HFFc6 (cell line): ENCODE measurements at regions not wholly inside any gene's neighbourhood (a gene's known extent, or its start where the extent isn't known, plus 50 kb on each side); places are given as distances from the start of the nearest gene placed in this dataset.

Source experiments
- DNase-seq: peaks from one replicate; pipeline ENCODE4 v3.0.0-alpha.2; 2018
- H3K27ac Mint-ChIP-seq: 2 replicates; pipeline ENCODE4 v1.8.0; 2020; ENCODE audit warnings: mild to moderate bottlenecking, mixed read lengths
- H3K27me3 Mint-ChIP-seq: 2 replicates; pipeline ENCODE4 v1.8.0; 2021; ENCODE audit warnings: mild to moderate bottlenecking, moderate library complexity, mixed read lengths; ENCODE audit not compliant: insufficient read depth
- H3K36me3 Mint-ChIP-seq: 2 replicates; pipeline ENCODE4 v1.8.0; 2021; ENCODE audit warnings: low read depth, mixed read lengths
- H3K4me1 Mint-ChIP-seq: 2 replicates; pipeline ENCODE4 v1.8.0; 2020; ENCODE audit warnings: low read depth, mixed read lengths
- H3K4me3 Mint-ChIP-seq: 2 replicates; pipeline ENCODE4 v1.8.0; 2020; ENCODE audit warnings: mild to moderate bottlenecking, moderate library complexity, mixed read lengths
- H3K9me3 Mint-ChIP-seq: 2 replicates; pipeline ENCODE4 v1.8.0; 2020; ENCODE audit warnings: mild to moderate bottlenecking, mixed read lengths
- TF ChIP-seq, protein P1 (sequence below): fragments of 200-600 bp; sonication (generic); IDR thresholded peaks from 2 replicates; pipeline ENCODE4 v1.5.0; 2021; ENCODE audit warnings: antibody characterized with exemption, mild to moderate bottlenecking

DNA sequence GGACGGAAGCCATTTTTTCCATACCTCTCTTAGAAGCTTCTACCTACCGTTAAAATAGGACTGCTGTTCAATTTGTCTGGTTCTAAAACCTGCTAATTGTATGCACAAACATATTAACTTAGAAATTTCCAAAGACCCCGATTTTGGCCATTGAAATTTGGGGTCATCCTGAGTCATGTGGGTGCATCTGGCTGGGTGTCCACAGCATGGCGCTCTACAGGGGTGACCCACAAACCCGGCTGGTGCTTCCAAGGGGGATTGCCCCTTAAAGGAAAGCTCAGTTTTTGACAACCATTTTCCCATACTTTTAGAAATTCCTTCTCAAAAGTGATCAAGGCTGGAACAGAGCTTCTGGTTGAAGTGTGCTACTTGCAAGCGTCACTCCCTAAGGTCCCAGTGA, 83.9 kb upstream of the EIF5 start:
- TF ChIP-seq, protein P1, sequence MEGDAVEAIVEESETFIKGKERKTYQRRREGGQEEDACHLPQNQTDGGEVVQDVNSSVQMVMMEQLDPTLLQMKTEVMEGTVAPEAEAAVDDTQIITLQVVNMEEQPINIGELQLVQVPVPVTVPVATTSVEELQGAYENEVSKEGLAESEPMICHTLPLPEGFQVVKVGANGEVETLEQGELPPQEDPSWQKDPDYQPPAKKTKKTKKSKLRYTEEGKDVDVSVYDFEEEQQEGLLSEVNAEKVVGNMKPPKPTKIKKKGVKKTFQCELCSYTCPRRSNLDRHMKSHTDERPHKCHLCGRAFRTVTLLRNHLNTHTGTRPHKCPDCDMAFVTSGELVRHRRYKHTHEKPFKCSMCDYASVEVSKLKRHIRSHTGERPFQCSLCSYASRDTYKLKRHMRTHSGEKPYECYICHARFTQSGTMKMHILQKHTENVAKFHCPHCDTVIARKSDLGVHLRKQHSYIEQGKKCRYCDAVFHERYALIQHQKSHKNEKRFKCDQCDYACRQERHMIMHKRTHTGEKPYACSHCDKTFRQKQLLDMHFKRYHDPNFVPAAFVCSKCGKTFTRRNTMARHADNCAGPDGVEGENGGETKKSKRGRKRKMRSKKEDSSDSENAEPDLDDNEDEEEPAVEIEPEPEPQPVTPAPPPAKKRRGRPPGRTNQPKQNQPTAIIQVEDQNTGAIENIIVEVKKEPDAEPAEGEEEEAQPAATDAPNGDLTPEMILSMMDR: 0 out of 2 replicates have a peak, but pooled peaks have one; percentile 8
- Mint-ChIP-seq H3K36me3 (peaks cover 5% of the 10 kb centered on the region), H3K27ac (no peak overlapping the region), H3K4me3 (no peak overlapping the region), H3K4me1 (peaks cover 12% of the 10 kb centered on the region), H3K27me3 (peaks cover 26% of the 10 kb centered on the region), H3K9me3 (peaks cover 7% of the 10 kb centered on the region)
- DNase-seq: no peak

DNA sequence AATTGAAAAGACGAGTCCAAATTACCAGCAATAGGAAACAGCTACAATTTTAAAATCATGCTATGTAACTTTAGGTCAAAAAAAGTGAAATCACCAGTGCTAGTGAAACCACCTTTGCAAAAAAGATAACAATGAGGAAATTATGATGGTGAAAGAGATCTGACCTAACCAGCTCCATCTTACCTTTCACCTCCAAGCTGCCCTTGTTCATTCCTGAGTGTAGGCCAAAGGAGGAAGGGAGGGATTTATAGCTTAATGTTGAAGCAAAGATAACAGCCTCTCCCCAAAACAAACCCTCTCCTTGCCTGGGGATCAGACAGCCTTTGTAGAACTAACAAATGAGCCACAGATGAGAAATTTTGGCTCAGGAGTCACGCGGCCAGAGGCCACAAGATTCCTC, 83.2 kb upstream of the EIF5 start:
- TF ChIP-seq, protein P1: no peak
- H3K36me3 Mint-ChIP-seq: peaks cover 5% of the 10 kb centered on the region
- no peak overlapping the region for H3K27ac Mint-ChIP-seq
- peaks cover 26% of the 10 kb centered on the region for H3K27me3 Mint-ChIP-seq
- peaks cover 7% of the 10 kb centered on the region for H3K9me3 Mint-ChIP-seq
- peaks cover 6% of the 10 kb centered on the region for H3K4me1 Mint-ChIP-seq
- no peak overlapping the region for H3K4me3 Mint-ChIP-seq
- DNase-seq: no peak

- TF ChIP-seq, protein P1: no peak
- Mint-ChIP-seq H3K27me3 (peaks cover 17% of the 10 kb centered on the region), H3K36me3 (peaks cover 5% of the 10 kb centered on the region), H3K4me1 (peaks cover 11% of the 10 kb centered on the region), H3K9me3 (peaks cover 7% of the 10 kb centered on the region), H3K4me3 (no peak overlapping the region), H3K27ac (no peak overlapping the region)
- DNase-seq: no peak
Measured at GRCh38 chr14:103255555-103255954, 78.5 kb upstream of the EIF5 start.

- TF ChIP-seq, protein P1: no peak
- Mint-ChIP-seq H3K27me3 (peaks cover 11% of the 10 kb centered on the region), H3K36me3 (peaks cover 5% of the 10 kb centered on the region), H3K4me1 (peaks cover 16% of the 10 kb centered on the region), H3K27ac (no peak overlapping the region), H3K4me3 (no peak overlapping the region), H3K9me3 (peaks cover 7% of the 10 kb centered on the region)
- no peak for DNase-seq
Measured at GRCh38 chr14:103256406-103256805, 77.6 kb upstream of the EIF5 start.

GRCh38 chr14:103257211-103257962, 76.7 kb upstream of the EIF5 start:
- Mint-ChIP-seq H3K4me1 (peaks cover 16% of the 10 kb centered on the region), H3K9me3 (no peaks in the 10 kb centered on the region), H3K4me3 (no peak overlapping the region), H3K36me3 (no peaks in the 10 kb centered on the region), H3K27me3 (peaks cover 11% of the 10 kb centered on the region; the same call in 1 of the 2 replicates), H3K27ac (no peak overlapping the region)
- TF ChIP-seq, protein P1: no peak
- DNase-seq: peak; percentile 44
